Head of caudate nucleus (tissue), 42 donors: ENCODE measurements at regions not wholly inside any gene's neighbourhood (a gene's known extent, or its start where the extent isn't known, plus 50 kb on each side); places are given as distances from the start of the nearest gene placed in this dataset.
"Not testable (repeated sequence)": the region's sequence is repeated elsewhere in the genome, so short reads cannot be mapped to it uniquely, and the experiment has no call there.

ENCODE experiments used
- DNase-seq, 42 donors: peaks; one replicate each; pipeline versions ENCODE4 v3.0.0 to v3.0.0-alpha.2; 2020 to 2021; ENCODE audit warnings: mixed read lengths in 7 of 42
- intact Hi-C: fragments of 100-400 bp; cut with DNase I; formaldehyde crosslinking; loops from one replicate; pipeline ENCODE4 v1.15.0; 2022

- intact Hi-C loops, result no loop called here
- peak in 6 of 42 donors; percentile 6 to 47 (median 11) for DNase-seq
Observed at GRCh38 chr18:55907453-55908175, 319.6 kb upstream of the TCF4 start.

GRCh38 chr18:55906536-55906935, 318.5 kb upstream of the TCF4 start:
- intact Hi-C loops, result no loop called here
- no peak for DNase-seq

- no peak for DNase-seq
- intact Hi-C loops, result no loop called here
Observed at GRCh38 chr18:55903911-55904310, 315.9 kb upstream of the TCF4 start.

- no peak for DNase-seq
Observed at GRCh38 chr18:55900380-55900779, 312.4 kb upstream of the TCF4 start.

GRCh38 chr18:55897091-55897689, 309.2 kb upstream of the TCF4 start:
- no peak for DNase-seq

More at GRCh38 chr18:55900380-55900779, 312.4 kb upstream of the TCF4 start:
- intact Hi-C loops, result no loop called here

GRCh38 chr18:55893948-55894347, 306.0 kb upstream of the TCF4 start:
- DNase-seq, result no peak
- intact Hi-C loops, result no loop called here

More at GRCh38 chr18:55897091-55897689, 309.2 kb upstream of the TCF4 start:
- intact Hi-C loops, result no loop called here

- DNase-seq, intact Hi-C loops: not testable (repeated sequence)
Observed at GRCh38 chr18:55892862-55893813, 305.1 kb upstream of the TCF4 start.

GRCh38 chr18:55886886-55887285, 298.9 kb upstream of the TCF4 start:
- intact Hi-C loops, result no loop called here

GRCh38 chr18:55884498-55884897, 296.5 kb upstream of the TCF4 start:
- intact Hi-C loops, result no loop called here
- DNase-seq, result no peak

More at GRCh38 chr18:55886886-55887285, 298.9 kb upstream of the TCF4 start:
- DNase-seq, result no peak

- DNase-seq, result no peak
- intact Hi-C loops, result no loop called here
Observed at GRCh38 chr18:55880617-55881016, 292.6 kb upstream of the TCF4 start.

GRCh38 chr18:55879331-55879730, 291.3 kb upstream of the TCF4 start:
- DNase-seq, result no peak
- intact Hi-C loops, result no loop called here

GRCh38 chr18:55878224-55878623, 290.2 kb upstream of the TCF4 start:
- intact Hi-C loops, result no loop called here
- DNase-seq, result no peak

GRCh38 chr18:55877321-55877720, 289.3 kb upstream of the TCF4 start:
- no peak for DNase-seq
- intact Hi-C loops, result no loop called here

- intact Hi-C loops, result no loop called here
- DNase-seq, result no peak
Observed at GRCh38 chr18:55876254-55876653, 288.3 kb upstream of the TCF4 start.

- intact Hi-C loops, result no loop called here
- DNase-seq, result peak in 37 of 42 donors; percentile 19 to 79 (median 46)
Observed at GRCh38 chr18:55875371-55875901, 287.4 kb upstream of the TCF4 start.

GRCh38 chr18:55869556-55870501, 281.8 kb upstream of the TCF4 start:
- no peak for DNase-seq
- intact Hi-C loops, result no loop called here

- intact Hi-C loops, result no loop called here
Observed at GRCh38 chr18:55868909-55869308, 280.9 kb upstream of the TCF4 start.

GRCh38 chr18:55866886-55867285, 278.9 kb upstream of the TCF4 start:
- intact Hi-C loops, result no loop called here
- DNase-seq, result no peak

More at GRCh38 chr18:55868909-55869308, 280.9 kb upstream of the TCF4 start:
- no peak for DNase-seq
